ENCODE measurements at regions not wholly inside any gene's neighbourhood (a gene's known extent, or its start where the extent isn't known, plus 50 kb on each side); places are given as distances from the start of the nearest gene placed in this dataset.

- DNase-seq: no peak
Observed at GRCh38 chr9:107620801-107621200, 131.2 kb upstream of the KLF4 start.

GRCh38 chr9:107620236-107620635, 130.7 kb upstream of the KLF4 start:
- DNase-seq: no peak

- DNase-seq: no peak
Observed at GRCh38 chr9:107615321-107615720, 125.8 kb upstream of the KLF4 start.

GRCh38 chr9:107614765-107615164, 125.2 kb upstream of the KLF4 start:
- DNase-seq: no peak

GRCh38 chr9:107613321-107613720, 123.8 kb upstream of the KLF4 start:
- DNase-seq: no peak

- no peak for DNase-seq
Observed at GRCh38 chr9:107612136-107612535, 122.6 kb upstream of the KLF4 start.

GRCh38 chr9:107609547-107609946, 120.0 kb upstream of the KLF4 start:
- no peak for DNase-seq

GRCh38 chr9:107606149-107606790, 116.7 kb upstream of the KLF4 start:
- no peak for DNase-seq

GRCh38 chr9:107605041-107605440, 115.5 kb upstream of the KLF4 start:
- DNase-seq: no peak

GRCh38 chr9:107603281-107603680, 113.7 kb upstream of the KLF4 start:
- DNase-seq: no peak

- DNase-seq: no peak
Observed at GRCh38 chr9:107600060-107600573, 110.5 kb upstream of the KLF4 start.

GRCh38 chr9:107597743-107598217, 108.2 kb upstream of the KLF4 start:
- no peak for DNase-seq

- no peak for DNase-seq
Observed at GRCh38 chr9:107594908-107595530, 105.5 kb upstream of the KLF4 start.

GRCh38 chr9:107593224-107593870, 103.8 kb upstream of the KLF4 start:
- DNase-seq: no peak

GRCh38 chr9:107592424-107592823, 102.9 kb upstream of the KLF4 start:
- no peak for DNase-seq

GRCh38 chr9:107591781-107592180, 102.2 kb upstream of the KLF4 start:
- DNase-seq: no peak

- DNase-seq: no peak
Observed at GRCh38 chr9:107588393-107588792, 98.8 kb upstream of the KLF4 start.

GRCh38 chr9:107587191-107587963, 97.8 kb upstream of the KLF4 start:
- DNase-seq: no peak

- no peak for DNase-seq
Observed at GRCh38 chr9:107586493-107586892, 96.9 kb upstream of the KLF4 start.

GRCh38 chr9:107585465-107585864, 95.9 kb upstream of the KLF4 start:
- no peak for DNase-seq

- no peak for DNase-seq
Observed at GRCh38 chr9:107584944-107585343, 95.4 kb upstream of the KLF4 start.

GRCh38 chr9:107584186-107584585, 94.6 kb upstream of the KLF4 start:
- no peak for DNase-seq

GRCh38 chr9:107577140-107577776, 87.7 kb upstream of the KLF4 start:
- no peak for DNase-seq
